HCT116 (cell line): ENCODE measurements at regions not wholly inside any gene's neighbourhood (a gene's known extent, or its start where the extent isn't known, plus 50 kb on each side); places are given as distances from the start of the nearest gene placed in this dataset.

Experiments
- ATAC-seq: fragments of 200-7000 bp; cut with Tn5 transposase; 2 replicates; pipeline ENCODE4 v1.9.1; 2020; ENCODE audit warnings: mild to moderate bottlenecking, moderate library complexity
- BruUV-seq: library from RNA; stranded (reverse); fragments of 400-500 nt; replicated peaks from 2 replicates; lab custom pipeline; 2021; lab: Mats Ljungman, UMichigan
- CTCF ChIA-PET: fragments of 300-600 bp; sonication (Branson Sonifier 250); formaldehyde crosslinking; loops from one replicate; lab custom pipeline; 2021; ENCODE audit warnings: antibody characterized with exemption; lab: Charles Lee
- POLR2A ChIA-PET: fragments of 300-600, 350-600 bp; sonication (Branson Sonifier 250); formaldehyde crosslinking; loops from one replicate; lab custom pipeline; 2021; ENCODE audit warnings: antibody characterized with exemption; lab: Charles Lee
- RAD21 ChIA-PET, 2 experiments: fragments of 300-600 bp; sonication (Branson Sonifier 250); formaldehyde crosslinking; loops; one replicate each; lab custom pipeline; 2023; ENCODE audit warnings: low total read pairs in 2 of 2; ENCODE audit not compliant: uncharacterized antibody in 2 of 2, unreplicated experiment in 2 of 2, low non-redundant PET in 1 of 2; lab: Charles Lee
- DNase-seq: peaks from one replicate; pipeline ENCODE4 v3.0.0-alpha.2; 2010; ENCODE audit warnings: low read depth, low spot score
- H2AFZ ChIP-seq: fragments of 200-600 bp; shearing (Covaris generic), sonication (generic); 2 replicates; pipeline ENCODE4 v1.6.1; 2017; ENCODE audit warnings: low read depth, mixed run types, mixed read lengths, antibody characterized with exemption, low read length; ENCODE audit not compliant: poor library complexity, severe bottlenecking
- H3K27ac ChIP-seq: 2 replicates; pipeline ENCODE4 v1.5.1; 2012; ENCODE audit warnings: low read depth, low read length
- H3K27me3 ChIP-seq: fragments of 200-600 bp; sonication (generic); 2 replicates; pipeline ENCODE4 v1.6.1; 2016; ENCODE audit warnings: mixed run types, low read length, mixed read lengths; ENCODE audit not compliant: insufficient read depth
- H3K36me3 ChIP-seq, 2 experiments: fragments of 200-500 bp in 1 of 2; fragments of 200-600 bp in 1 of 2; sonication (Bioruptor generic) in 1 of 2; sonication (generic) in 1 of 2; 2 replicates each; pipeline versions ENCODE4 v1.5.1 to v1.6.1; 2014 to 2016; ENCODE audit warnings: low read length in 2 of 2, inconsistent platforms in 1 of 2, mixed read lengths in 1 of 2, mixed run types in 1 of 2; ENCODE audit not compliant: insufficient read depth in 2 of 2, control insufficient read depth in 1 of 2
- H3K4me1 ChIP-seq, 2 experiments: fragments of 200-600 bp in 1 of 2; sonication (generic) in 1 of 2; 2 replicates each; pipeline versions ENCODE4 v1.5.1 to v1.6.1; 2012 to 2017; ENCODE audit warnings: low read length in 2 of 2, inconsistent platforms in 1 of 2, mild to moderate bottlenecking in 1 of 2, mixed read lengths in 1 of 2, mixed run types in 1 of 2, moderate library complexity in 1 of 2; ENCODE audit not compliant: insufficient read depth in 2 of 2, control insufficient read depth in 1 of 2
- H3K4me2 ChIP-seq: fragments of 200-600 bp; sonication (generic); 2 replicates; pipeline ENCODE4 v1.6.1; 2017; ENCODE audit warnings: mixed run types, low read length, mixed read lengths
- H3K4me3 ChIP-seq, 2 experiments: fragments of 200-600 bp in 1 of 2; sonication (generic) in 1 of 2; replicated peaks in 1 of 2; 2 replicates each; pipeline ENCODE4 v1.5.1; 2011 to 2016; ENCODE audit warnings: low read length in 2 of 2, control low read depth in 1 of 2, low read depth in 1 of 2, mild to moderate bottlenecking in 1 of 2, mixed read lengths in 1 of 2, mixed run types in 1 of 2
- H3K79me2 ChIP-seq: fragments of 200-600 bp; sonication (generic); 2 replicates; pipeline ENCODE4 v1.6.1; 2017; ENCODE audit warnings: mild to moderate bottlenecking, mixed run types, low read length, moderate library complexity, mixed read lengths; ENCODE audit not compliant: insufficient read depth
- H3K9ac ChIP-seq: fragments of 200-600 bp; sonication (generic); 2 replicates; pipeline ENCODE4 v1.6.1; 2016; ENCODE audit warnings: low read length, mixed read lengths
- H3K9me2 ChIP-seq: fragments of 200-600 bp; sonication (generic), shearing (Covaris generic); 2 replicates; pipeline ENCODE4 v1.6.1; 2017; ENCODE audit warnings: mixed run types, mild to moderate bottlenecking, moderate library complexity; ENCODE audit not compliant: insufficient read depth
- H3K9me3 ChIP-seq, 2 experiments: fragments of 200-500 bp in 1 of 2; fragments of 200-600 bp in 1 of 2; sonication (Bioruptor generic) in 1 of 2; sonication (generic) in 1 of 2; 2 replicates each; pipeline ENCODE4 v1.6.1; 2014 to 2017; ENCODE audit warnings: low read length in 2 of 2, mixed read lengths in 2 of 2, inconsistent platforms in 1 of 2, low read depth in 1 of 2, mild to moderate bottlenecking in 1 of 2, mixed run types in 1 of 2, moderate library complexity in 1 of 2; ENCODE audit not compliant: control insufficient read depth in 1 of 2, insufficient read depth in 1 of 2
- H4K20me1 ChIP-seq: fragments of 200-600 bp; sonication (generic), shearing (Covaris generic); 2 replicates; pipeline ENCODE4 v1.6.1; 2017; ENCODE audit warnings: mixed run types, mild to moderate bottlenecking, moderate library complexity; ENCODE audit not compliant: insufficient read depth
- EZH2phosphoT487 ChIP-seq: fragments of 200-600 bp; IDR thresholded peaks from 2 replicates; pipeline ENCODE4 v1.6.1; 2018; ENCODE audit warnings: antibody characterized with exemption, borderline replicate concordance
- FOSL1 ChIP-seq: IDR thresholded peaks from 2 replicates; pipeline ENCODE4 v1.6.1; 2012; ENCODE audit warnings: low read depth
- JUND ChIP-seq: IDR thresholded peaks from 2 replicates; pipeline ENCODE4 v1.6.1; 2012
- POLR2A ChIP-seq: IDR thresholded peaks from 2 replicates; pipeline ENCODE4 v1.7.0; 2011; ENCODE audit warnings: borderline replicate concordance; ENCODE audit not compliant: insufficient read depth, insufficient read length; ENCODE audit errors: extremely low read depth
- POLR2AphosphoS5 ChIP-seq: IDR thresholded peaks from 2 replicates; pipeline ENCODE4 v1.6.1; 2011; ENCODE audit warnings: mild to moderate bottlenecking, low read depth, low read length, moderate library complexity
- RAD21 ChIP-seq: IDR thresholded peaks from 2 replicates; pipeline ENCODE4 v1.6.1; 2012; ENCODE audit warnings: low read depth, mild to moderate bottlenecking
- SIN3A ChIP-seq: IDR thresholded peaks from 2 replicates; pipeline ENCODE4 v1.6.1; 2012; ENCODE audit warnings: low read depth
- TCF7L2 ChIP-seq: IDR thresholded peaks from 2 replicates; pipeline ENCODE4 v1.7.0; 2011; ENCODE audit warnings: borderline replicate concordance, inconsistent platforms; ENCODE audit not compliant: insufficient read depth, insufficient read length; ENCODE audit errors: extremely low read depth
- YY1 ChIP-seq: IDR thresholded peaks from 2 replicates; pipeline ENCODE4 v1.6.1; 2011; ENCODE audit warnings: low read length, low read depth, moderate library complexity, mild to moderate bottlenecking; ENCODE audit not compliant: insufficient replicate concordance; ENCODE audit errors: extremely low read depth
- intact Hi-C: fragments of 100-400 bp; cut with micrococcal nuclease; formaldehyde crosslinking; loops from 2 replicates; pipeline ENCODE4 v1.10.0; 2022
- TF ChIP-seq, protein P1 (sequence below), 3 experiments: fragments of 200-600 bp in 1 of 3; sonication (generic) in 1 of 3; IDR thresholded peaks in 2 of 3; conservative IDR thresholded peaks in 1 of 3; 2 replicates each; pipeline ENCODE4 v1.5.1; 2012 to 2017; ENCODE audit warnings: low read depth in 2 of 3, low read length in 2 of 3, antibody characterized with exemption in 1 of 3, borderline replicate concordance in 1 of 3, control low read depth in 1 of 3, mild to moderate bottlenecking in 1 of 3, mixed read lengths in 1 of 3, mixed run types in 1 of 3, moderate library complexity in 1 of 3; ENCODE audit not compliant: insufficient read depth in 1 of 3
- TF ChIP-seq, protein P2 (sequence below): IDR thresholded peaks from 2 replicates; pipeline ENCODE4 v1.6.1; 2012
- TF ChIP-seq, protein P3 (sequence below): IDR thresholded peaks from 2 replicates; pipeline ENCODE4 v1.6.1; 2012
- TF ChIP-seq, protein P4 (sequence below): IDR thresholded peaks from 2 replicates; pipeline ENCODE4 v1.6.1; 2012; ENCODE audit warnings: low read depth

DNA sequence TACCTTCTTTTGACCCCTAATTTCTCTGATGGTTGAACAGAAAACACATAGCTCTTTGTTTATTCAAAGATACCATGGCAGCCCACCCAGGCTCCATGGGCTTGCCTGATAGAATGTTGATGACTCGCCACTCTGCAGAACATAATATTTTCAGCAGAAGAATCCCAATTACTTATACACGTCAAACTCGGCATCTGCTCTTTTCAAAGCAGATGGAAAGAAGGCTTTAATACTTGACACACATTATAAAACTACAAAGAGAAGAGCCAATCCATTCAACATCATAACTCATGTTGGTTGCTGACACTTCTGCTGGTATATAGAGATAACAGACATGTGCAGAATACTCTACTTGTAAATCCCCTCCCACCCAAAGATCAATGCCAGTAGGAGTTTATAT lies 69.0 kb downstream of the FOXI2 start:
- no peak for TF ChIP-seq TCF7L2
- TF ChIP-seq RAD21: no peak
- TF ChIP-seq, protein P1, sequence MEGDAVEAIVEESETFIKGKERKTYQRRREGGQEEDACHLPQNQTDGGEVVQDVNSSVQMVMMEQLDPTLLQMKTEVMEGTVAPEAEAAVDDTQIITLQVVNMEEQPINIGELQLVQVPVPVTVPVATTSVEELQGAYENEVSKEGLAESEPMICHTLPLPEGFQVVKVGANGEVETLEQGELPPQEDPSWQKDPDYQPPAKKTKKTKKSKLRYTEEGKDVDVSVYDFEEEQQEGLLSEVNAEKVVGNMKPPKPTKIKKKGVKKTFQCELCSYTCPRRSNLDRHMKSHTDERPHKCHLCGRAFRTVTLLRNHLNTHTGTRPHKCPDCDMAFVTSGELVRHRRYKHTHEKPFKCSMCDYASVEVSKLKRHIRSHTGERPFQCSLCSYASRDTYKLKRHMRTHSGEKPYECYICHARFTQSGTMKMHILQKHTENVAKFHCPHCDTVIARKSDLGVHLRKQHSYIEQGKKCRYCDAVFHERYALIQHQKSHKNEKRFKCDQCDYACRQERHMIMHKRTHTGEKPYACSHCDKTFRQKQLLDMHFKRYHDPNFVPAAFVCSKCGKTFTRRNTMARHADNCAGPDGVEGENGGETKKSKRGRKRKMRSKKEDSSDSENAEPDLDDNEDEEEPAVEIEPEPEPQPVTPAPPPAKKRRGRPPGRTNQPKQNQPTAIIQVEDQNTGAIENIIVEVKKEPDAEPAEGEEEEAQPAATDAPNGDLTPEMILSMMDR (IDR thresholded peaks at IDR 0.05 in 2 of 3, conservative IDR thresholded peaks at IDR 0.05 in 1 of 3; ENCODE audit: borderline replicate concordance in 1 of 3, insufficient read depth in 1 of 3, low read depth in 2 of 3, low read length in 2 of 3): no peak
- TF ChIP-seq, protein P2, sequence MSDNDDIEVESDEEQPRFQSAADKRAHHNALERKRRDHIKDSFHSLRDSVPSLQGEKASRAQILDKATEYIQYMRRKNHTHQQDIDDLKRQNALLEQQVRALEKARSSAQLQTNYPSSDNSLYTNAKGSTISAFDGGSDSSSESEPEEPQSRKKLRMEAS: no peak
- TF ChIP-seq FOSL1: no peak
- no peak for TF ChIP-seq SIN3A
- TF ChIP-seq, protein P3, sequence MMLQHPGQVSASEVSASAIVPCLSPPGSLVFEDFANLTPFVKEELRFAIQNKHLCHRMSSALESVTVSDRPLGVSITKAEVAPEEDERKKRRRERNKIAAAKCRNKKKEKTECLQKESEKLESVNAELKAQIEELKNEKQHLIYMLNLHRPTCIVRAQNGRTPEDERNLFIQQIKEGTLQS: no peak
- no peak for TF ChIP-seq EZH2phosphoT487
- no peak for TF ChIP-seq JUND
- TF ChIP-seq POLR2A: no peak
- no peak for TF ChIP-seq POLR2AphosphoS5
- TF ChIP-seq, protein P4, sequence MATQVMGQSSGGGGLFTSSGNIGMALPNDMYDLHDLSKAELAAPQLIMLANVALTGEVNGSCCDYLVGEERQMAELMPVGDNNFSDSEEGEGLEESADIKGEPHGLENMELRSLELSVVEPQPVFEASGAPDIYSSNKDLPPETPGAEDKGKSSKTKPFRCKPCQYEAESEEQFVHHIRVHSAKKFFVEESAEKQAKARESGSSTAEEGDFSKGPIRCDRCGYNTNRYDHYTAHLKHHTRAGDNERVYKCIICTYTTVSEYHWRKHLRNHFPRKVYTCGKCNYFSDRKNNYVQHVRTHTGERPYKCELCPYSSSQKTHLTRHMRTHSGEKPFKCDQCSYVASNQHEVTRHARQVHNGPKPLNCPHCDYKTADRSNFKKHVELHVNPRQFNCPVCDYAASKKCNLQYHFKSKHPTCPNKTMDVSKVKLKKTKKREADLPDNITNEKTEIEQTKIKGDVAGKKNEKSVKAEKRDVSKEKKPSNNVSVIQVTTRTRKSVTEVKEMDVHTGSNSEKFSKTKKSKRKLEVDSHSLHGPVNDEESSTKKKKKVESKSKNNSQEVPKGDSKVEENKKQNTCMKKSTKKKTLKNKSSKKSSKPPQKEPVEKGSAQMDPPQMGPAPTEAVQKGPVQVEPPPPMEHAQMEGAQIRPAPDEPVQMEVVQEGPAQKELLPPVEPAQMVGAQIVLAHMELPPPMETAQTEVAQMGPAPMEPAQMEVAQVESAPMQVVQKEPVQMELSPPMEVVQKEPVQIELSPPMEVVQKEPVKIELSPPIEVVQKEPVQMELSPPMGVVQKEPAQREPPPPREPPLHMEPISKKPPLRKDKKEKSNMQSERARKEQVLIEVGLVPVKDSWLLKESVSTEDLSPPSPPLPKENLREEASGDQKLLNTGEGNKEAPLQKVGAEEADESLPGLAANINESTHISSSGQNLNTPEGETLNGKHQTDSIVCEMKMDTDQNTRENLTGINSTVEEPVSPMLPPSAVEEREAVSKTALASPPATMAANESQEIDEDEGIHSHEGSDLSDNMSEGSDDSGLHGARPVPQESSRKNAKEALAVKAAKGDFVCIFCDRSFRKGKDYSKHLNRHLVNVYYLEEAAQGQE: no peak
- TF ChIP-seq YY1: no peak
- ChIA-PET RAD21 (no interaction called here), POLR2A (no interaction called here), CTCF (no interaction called here)
- Histone ChIP-seq H3K27ac (no peak overlapping the region), H3K36me3 (no peaks in the 10 kb centered on the region), H2AFZ (no peak overlapping the region), H3K27me3 (peaks cover 50% of the 10 kb centered on the region), H3K4me2 (no peak overlapping the region), H3K9me2 (no peaks in the 10 kb centered on the region), H3K9ac (no peak overlapping the region), H3K9me3 (no peaks in the 10 kb centered on the region), H4K20me1 (no peaks in the 10 kb centered on the region), H3K4me3 (no peak overlapping the region), H3K79me2 (no peaks in the 10 kb centered on the region), H3K4me1 (no peaks in the 10 kb centered on the region)
- no peak for DNase-seq
- no peak for ATAC-seq
- no TSS peak for BruUV-seq
- intact Hi-C loops: no loop called here
